Astrocyte (in vitro differentiated cells and primary cell): ENCODE measurements at regions not wholly inside any gene's neighbourhood (a gene's known extent, or its start where the extent isn't known, plus 50 kb on each side); places are given as distances from the start of the nearest gene placed in this dataset.

Source experiments
- EZH2 ChIP-seq: IDR thresholded peaks from 2 replicates; pipeline ENCODE4 v1.6.1; 2012; ENCODE audit warnings: mild to moderate bottlenecking, low read length, inconsistent platforms; ENCODE audit not compliant: insufficient read depth
- TF ChIP-seq, protein P1 (sequence below): IDR thresholded peaks from 2 replicates; pipeline ENCODE4 v1.5.1; 2011; ENCODE audit warnings: low read depth, mild to moderate bottlenecking, inconsistent platforms, low read length, moderate library complexity; ENCODE audit not compliant: insufficient read depth

DNA sequence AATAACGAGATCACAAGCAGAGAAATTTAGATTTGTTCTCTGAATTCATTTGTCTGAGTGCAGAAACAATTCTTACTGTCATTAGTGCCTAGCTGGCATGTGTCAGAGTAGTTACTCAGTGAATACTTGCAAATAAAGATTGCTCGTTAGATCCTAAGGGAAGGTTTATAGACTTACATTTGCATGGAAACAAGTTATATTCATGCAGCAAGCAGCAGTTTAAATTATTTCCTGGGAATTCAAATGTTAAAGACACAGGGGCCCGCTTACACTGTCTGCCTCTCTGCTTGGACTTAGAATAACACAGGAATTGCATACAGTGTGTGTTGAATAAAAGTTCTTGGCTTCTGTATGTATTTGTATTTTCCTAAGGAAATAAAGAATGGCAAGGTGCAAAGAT is 680.6 kb upstream of the NECTIN3 start:
- no peak for TF ChIP-seq EZH2
- TF ChIP-seq, protein P1, sequence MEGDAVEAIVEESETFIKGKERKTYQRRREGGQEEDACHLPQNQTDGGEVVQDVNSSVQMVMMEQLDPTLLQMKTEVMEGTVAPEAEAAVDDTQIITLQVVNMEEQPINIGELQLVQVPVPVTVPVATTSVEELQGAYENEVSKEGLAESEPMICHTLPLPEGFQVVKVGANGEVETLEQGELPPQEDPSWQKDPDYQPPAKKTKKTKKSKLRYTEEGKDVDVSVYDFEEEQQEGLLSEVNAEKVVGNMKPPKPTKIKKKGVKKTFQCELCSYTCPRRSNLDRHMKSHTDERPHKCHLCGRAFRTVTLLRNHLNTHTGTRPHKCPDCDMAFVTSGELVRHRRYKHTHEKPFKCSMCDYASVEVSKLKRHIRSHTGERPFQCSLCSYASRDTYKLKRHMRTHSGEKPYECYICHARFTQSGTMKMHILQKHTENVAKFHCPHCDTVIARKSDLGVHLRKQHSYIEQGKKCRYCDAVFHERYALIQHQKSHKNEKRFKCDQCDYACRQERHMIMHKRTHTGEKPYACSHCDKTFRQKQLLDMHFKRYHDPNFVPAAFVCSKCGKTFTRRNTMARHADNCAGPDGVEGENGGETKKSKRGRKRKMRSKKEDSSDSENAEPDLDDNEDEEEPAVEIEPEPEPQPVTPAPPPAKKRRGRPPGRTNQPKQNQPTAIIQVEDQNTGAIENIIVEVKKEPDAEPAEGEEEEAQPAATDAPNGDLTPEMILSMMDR = no peak
